Ecto neural progenitor cell (in vitro differentiated cells): ENCODE measurements at regions not wholly inside any gene's neighbourhood (a gene's known extent, or its start where the extent isn't known, plus 50 kb on each side); places are given as distances from the start of the nearest gene placed in this dataset.

Source experiments
- DNase-seq: peaks from one replicate; pipeline ENCODE4 v3.0.0-alpha.2; 2018; ENCODE audit warnings: low spot score

DNA sequence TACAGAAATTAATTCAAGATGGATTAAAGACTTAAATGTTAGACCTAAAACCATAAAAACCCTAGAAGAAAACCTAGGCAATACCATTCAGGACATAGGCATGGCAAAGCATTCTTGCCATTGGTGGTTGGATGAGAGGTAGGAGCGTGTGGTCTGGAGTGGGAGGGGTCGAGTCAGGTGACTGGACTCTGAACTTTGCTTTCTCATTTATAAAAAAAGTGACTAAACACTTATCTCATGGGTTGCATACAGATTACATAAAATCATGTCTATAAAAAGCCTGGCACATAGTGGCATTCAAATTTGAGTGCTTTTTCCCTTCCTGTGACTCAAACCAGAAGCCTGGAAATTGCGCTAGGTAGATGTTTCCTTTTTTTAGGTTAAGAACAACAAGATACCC, 159.7 kb upstream of the SHISA6 start:
- no peak for DNase-seq

DNA sequence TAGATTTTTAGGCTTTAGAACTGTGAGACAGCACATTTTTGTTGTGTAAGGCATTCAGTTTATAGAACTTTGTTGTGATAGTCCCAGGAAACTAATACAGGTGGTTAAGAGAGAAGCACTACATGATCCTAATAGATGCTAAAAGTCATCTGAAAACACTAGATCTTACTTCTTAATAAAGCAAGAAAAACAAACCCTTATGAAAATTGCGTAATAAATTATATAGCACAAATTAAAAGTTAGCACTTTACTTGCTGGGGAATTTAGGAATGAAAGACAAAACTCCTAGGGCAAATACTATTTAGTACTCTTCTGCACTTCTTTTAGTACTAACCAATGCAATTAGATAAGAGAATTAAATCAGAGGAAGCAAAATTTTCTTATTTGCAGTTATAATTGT, 163.3 kb upstream of the SHISA6 start:
- no peak for DNase-seq

DNA sequence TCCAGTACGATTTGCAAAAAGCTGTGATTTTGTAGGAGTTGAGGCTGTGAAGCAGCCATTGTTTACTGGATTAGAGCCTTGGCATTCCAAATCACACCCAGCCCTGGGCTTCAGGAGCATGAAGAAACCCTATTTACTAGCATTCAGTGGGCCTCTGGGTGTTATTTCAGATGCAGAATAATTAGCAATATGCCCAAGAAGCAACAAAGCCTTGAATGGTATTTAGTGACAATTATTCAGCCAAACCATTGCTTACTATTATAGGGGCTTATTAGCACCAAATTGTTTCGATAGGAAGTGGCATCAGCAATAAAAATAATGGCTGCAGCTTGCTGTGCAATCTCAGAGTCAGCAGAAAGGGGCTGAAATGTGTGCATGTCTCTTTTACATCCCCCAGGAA, 166.6 kb upstream of the SHISA6 start:
- DNase-seq: no peak

DNA sequence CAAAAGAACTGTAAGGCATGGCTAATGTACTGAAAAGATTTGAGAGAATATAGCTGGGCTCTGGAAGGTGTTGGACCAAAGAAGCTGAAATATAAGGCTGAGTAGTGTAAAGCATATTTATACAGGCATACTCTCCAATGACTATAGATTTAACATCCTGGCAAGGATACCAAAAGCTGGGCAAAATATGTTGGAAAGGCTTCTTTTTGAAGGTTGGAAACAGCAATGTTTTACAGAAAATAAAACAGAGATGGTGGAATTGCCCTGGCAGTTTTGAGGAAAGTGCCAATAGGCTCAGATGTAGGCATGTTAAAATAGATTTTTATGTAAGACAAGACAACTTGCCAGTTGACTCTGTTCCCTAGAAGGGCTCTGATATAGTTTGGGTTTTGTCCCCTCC, 184.1 kb upstream of the SHISA6 start:
- no peak for DNase-seq

DNA sequence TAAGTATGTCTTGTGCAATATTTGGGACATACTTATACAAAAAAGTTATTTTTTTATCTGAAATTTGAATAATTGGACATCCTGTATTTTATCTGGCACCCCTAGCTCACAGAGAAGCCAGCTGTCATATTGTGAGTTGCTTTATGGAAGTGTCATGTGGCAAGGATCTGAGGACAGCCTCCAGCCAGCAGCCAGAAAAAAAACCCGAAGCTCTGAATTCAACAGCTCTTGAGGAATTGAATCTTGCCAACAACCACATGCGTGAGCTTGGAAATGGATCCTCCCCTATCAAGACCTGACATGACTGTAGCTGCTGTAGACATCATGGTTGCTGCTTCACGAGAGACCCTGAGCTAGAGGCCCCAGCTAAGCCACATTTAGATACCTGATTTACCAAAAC, 187.2 kb upstream of the SHISA6 start:
- DNase-seq: no peak

DNA sequence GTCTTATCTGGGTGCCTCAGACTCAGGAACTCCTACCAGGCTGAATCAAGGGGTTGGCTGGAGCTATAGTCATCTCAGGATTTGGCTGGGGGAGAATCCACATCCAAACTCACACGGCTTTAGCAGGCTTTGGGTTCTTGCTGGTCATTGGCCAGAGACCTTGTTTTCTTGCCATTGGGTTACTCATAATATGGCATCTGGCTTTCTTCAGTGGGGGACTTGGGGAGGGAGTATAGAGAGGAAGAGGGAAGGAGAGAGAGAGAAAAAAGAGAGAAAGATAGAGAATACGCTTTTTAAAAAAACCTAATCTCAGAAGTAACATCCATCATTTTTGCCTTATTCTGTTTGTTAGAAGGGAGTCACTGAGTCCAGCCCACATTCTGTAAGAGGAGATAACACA, 191.5 kb upstream of the SHISA6 start:
- no peak for DNase-seq

DNA sequence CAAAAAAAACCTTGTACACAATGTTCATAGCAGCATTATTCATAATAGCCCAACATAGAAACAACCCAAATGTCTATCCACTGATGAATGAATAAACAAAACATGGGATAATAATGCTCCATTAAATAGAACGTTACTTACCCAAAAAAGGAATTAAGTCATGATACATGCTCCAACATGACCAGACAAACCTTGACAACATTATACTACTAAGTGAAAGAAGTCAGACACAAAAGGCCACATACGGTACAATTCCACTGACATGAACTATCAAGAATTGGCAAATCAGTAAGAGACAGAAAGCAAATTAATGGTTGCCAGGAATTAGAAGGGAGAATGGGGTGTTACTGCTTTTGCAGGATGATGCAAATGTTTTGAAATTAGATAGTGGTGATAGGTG, 193.8 kb upstream of the SHISA6 start:
- DNase-seq: no peak

DNA sequence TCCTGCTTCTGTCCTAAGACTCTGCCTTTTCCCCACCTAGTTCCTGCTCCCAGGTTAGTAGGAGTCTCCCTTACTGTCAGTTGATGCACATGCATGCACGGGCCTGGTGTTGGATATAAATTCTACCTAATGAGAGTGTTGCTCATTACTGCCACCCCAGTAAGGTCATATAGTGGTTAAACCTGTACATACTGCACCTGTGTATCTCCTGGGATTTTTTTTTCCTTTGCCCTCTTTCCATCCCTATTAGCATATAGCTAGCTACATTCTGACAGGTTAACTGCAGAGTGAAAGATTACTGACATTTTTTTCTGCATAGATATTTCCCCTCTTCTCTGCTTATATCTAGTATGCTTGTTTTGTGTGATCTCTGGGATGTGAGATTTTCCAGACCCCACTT, 201.5 kb upstream of the PIRT start:
- no peak for DNase-seq

DNA sequence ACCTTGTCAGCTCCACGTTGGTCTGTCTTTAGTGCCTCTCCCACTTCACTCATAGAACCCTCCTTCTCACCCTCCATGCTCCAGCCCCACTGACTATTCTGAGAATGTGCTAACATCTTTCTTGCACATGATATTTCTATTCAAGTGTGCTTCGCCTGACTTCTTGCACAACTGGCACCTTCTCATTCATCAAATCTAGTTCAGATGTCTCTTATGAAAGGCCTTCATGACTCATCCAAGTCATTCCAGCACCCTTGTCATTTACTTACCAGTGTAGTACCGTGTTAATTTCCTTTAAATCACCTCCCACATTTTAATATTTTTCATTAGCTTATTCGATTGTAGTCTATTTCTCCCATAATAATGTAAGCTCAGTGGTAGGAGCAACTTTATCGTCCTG, 197.8 kb upstream of the PIRT start:
- DNase-seq: no peak

DNA sequence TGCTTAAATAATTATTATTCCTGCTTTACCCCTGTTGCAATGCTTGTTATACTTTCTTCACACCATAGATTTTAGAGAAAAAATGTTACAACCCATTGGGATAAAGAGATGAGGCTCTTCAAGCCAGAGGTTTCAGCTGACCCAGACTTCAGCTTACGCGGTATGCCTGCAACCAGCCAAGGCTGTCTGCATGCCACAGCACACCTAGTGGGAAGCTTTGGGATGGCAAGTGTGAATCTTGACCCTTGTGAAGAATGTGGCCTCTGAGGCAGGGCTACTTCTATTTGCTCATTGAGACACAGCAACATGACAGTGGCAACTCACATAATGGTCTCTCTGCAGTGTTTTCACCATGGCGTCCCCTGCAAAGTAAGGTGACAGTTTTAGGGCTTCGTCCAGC, 193.9 kb upstream of the PIRT start:
- no peak for DNase-seq

DNA sequence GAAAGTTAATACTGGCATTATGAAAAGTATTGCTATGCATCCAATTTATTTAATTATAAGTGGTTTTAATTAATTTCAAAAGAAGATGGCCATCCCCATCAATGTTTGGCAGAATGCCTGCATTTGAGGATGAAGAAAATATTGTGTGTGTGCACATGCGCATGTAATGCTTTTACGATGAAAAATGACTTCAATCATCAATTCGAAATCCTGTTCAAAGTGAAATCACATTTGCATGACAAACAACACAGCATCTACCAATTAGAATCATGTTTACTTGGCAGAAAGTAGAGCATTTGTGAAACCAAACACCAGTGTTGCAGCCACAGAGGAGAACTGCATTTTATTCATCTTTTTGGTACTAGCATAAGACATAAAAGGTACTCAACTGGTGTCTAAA, 191.9 kb upstream of the PIRT start:
- DNase-seq: no peak

DNA sequence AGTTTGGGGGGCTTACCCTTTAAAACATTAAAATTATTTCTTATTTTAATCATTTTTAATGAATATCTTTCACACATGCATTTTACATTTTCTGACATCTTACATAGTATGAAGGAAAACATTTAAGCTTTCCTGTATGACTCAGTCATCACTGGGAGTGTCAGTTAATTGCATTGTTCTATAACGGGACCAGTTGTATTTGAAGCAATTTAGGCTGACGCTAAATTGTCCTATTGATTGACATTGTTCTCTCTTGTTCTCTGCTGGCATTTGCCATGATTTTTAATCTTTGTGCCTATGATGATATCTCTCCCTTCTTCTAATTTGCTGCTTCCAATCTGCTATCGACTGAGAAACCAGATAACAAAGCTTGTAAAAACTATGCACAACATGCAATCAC, 190.5 kb upstream of the PIRT start:
- DNase-seq: no peak

DNA sequence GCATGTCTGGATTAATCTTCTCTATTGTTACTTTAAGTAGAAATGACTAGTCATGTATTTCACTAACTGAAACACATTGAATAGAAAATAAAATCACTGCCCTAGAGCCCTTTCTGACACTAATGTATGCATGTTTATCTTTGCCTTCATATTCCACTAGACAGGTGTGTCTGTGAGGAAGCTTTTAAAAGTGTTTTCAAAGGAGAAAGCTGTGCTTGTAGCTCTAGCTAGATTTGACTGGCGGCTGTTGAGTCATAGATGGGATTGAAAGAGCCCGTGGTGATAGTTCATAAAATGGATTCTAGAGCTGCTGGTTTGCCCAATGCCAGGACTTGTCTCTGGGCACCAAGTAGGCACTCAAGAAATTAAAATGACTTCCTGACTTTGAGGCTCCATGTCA, 189.0 kb upstream of the PIRT start:
- DNase-seq: no peak

DNA sequence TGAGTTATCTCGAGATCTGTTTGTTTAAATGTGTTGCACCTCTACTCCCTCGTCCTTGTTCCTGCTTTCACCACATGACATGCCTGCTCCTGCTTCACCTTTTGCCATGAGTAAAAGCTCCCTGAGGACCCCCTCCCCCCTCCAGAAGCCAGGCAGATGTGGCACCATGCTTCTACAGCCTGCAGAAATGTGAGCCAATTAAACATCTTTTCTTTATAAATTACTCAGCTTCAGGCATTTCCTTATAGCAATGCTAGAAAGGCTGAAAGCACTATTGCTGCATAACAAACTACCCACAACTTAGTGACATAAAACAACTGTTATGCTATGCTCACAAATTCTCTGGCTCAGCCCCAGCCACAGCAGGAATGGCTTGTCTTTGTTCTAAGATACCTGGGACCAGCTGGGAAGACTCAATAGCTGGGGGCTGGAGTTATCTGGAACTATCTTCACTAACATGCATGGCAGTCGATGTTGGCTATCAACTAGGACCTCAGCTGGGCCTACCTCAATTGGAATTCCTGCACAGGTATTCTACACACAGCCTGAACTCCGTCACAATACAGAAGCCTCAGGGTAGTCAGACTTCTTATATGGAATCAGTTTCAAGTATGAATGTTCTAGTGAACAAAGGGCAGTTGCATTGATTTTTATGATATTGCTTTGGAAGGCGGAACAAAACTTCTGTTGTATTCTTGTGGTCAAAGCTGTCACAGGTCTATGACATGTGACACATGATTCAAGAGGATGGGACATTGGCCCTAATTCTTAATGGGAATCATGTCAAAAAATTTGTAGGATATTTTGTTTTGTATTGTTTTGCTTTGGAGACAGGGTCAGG, 186.0 kb upstream of the PIRT start:
- no peak for DNase-seq

DNA sequence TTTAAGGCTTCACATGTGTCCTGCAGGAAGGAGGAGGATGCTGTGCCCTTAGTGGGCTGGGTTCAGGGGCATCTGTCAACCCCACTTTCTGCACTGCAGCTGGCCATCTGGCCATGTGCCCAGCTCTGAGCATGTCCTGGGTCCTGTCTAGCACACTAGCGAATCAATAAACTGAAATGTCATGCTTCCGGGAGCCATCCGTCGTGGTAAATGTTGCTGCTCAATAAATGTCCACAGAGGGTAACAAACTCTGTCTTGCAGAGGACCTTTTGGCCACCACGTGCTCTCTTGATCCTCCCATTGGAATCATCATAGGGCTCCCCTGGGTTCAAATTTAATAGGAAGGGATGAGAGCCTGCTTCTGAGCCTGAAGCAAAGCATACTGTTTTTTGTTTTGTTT, 168.6 kb upstream of the PIRT start:
- no peak for DNase-seq

DNA sequence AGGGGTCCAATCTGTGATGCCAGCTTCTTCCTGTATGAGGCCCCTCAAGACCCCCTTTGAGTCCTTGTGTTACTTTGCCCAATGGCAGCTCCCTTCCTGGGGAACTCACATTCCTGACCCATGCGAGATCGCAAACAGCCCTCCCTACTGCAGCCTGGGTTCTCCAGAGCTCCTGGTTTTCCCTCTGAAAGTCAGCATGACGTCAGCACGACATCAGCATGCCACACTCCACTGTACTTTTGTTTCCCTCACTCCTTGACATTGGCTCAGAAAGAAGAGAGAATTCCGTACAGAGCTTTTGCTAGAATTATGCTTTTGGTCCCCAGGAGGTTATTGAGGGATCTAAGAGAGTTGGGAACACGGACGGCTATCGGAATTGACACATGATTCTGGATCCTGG, 168.1 kb upstream of the PIRT start:
- no peak for DNase-seq

DNA sequence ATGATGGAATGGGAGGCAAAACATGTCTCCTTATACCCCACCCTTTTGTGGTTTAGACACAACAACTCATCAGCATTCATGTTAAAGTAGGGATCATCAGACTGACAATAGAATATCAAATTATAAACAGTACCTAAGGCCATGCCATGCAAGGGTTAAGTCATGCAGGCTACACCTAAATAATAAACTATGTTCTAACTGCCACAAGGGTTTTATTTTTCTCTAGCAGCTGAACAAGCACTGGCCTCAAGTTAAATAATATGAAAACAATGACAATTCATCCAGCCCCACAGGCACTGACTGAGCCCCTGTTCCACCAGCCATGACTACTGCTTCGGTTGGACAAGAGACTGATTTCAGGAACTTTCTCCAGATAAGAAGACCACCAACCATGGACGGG, 164.5 kb upstream of the PIRT start:
- no peak for DNase-seq

DNA sequence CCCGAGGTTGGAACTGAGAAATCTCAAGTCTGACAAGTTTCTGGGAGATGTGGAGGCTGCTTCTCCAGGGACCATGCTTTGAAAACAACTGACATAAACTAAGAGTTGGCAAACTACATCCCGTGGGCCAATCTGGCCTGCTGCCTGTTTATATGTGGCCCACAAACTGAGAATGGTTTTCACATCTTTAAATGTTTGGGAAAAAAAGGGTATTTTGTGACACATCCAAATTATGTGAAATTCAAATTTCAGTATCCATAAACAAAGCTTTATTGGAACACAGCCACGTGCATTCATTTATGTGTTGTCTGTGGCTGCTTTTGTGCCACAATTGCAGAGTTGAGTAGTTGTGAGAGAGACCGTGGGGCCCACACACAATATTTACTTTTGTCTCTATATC, 163.8 kb upstream of the PIRT start:
- no peak for DNase-seq

DNA sequence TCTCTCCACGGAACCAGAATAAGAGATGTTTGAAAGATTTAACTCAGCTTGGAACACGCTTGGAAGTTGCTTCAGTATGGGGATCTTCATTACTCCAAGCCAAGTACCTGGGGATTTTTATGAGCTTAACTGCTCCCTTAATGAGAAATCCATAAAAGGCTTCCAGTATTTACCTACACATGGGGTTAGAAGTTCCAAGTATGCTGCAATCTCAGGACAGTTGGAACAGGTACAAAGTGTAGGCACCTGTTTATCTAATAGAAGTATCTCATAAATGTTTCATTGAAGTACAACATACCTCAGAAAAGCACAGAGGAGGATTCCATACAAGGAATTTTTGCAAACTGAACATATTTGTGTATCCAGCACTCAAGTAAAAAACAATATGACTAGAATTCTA, 161.6 kb upstream of the PIRT start:
- DNase-seq: no peak

DNA sequence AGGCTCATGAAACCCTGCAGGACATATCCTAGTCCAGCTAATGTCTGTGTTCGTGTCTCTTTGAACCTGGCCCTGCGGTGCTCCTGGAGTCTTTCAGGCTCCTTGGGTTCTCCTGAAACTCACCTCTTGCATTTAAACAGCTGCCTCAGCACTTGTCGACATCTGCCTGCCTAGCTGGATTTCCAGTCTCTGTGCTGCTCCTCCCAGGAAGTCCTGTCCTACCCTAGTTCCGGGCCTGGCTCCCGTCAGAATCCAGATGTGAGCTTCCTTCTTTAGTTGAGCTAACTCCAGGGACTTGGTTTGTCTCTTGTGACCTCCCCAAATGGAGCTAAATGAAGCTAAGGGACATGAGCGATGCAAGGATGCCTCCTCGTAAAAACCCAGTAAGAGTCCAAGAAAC, 155.2 kb upstream of the PIRT start:
- no peak for DNase-seq

DNA sequence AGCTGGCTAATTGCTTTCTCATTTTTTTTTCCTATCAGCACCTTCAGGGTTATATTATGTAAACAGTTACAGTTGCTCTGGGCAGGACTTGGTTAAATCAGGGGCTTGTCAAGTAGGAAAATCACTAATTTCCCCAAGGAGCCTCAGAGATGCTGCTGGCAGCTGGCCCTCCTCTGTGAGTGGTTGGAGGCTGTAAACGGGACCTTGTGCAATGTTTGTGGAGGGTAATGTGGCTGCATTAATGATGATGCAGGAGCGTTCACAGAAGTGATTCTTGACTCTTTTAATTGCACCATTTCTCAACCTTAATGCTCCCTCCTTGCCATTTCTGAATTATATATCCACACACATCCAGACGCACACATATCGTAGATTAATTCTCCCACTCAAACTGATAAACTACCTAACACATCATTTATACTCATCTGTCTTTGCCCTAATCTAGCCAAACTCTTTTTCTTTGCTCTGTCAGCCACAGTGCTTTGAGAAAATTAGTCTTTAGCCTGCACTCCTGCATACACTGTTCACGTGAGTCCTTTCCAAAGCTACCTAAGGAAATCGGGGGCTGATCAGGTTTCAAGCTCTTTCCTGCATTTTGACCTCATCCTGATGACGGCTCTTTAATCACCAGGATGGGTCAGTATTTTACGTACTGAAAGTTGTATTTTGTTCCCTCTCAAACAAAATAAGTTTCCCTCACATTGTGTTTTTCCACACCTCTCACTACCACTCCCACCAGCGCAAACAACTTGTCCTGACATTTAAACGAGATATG, 154.4 kb upstream of the PIRT start:
- DNase-seq: no peak

DNA sequence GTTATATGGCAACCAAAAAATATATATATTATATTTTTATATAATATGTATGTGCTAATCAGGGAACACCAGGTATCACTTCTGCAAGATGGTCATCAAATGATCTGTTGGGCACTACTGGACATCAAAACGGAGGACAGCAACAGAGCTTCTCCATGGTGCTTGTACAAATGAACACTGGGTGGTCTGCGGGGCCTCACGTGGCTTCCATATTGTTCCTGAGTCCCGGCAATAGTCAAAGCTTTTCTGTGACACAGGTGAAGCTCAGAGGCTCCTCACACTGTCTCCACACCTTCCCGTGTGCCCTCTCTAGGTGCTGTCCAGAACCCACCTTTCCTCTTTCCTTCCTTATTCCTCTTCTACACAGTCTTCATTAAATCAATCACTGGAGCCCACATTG, 149.9 kb upstream of the PIRT start:
- DNase-seq: peak; percentile 24

DNA sequence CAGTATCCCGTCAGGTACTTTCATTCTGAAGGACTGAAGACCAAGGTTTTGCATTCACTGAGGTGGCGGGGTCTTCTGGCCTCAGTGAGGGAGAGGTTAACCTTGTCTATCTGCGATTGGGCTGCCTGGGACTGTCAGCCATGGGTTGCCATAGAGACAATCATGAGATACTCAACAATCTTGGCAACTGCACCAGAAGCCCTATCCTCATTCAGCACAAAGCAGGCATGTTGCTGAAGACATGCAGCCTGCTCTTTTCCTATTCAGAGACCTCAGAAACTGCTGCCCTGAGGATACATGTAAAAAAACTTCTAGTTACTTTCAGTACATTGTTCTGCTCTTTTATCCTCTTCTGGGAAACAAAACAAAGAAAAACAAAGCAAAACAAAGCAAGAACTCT, 146.3 kb upstream of the PIRT start:
- peak; percentile 26 for DNase-seq

DNA sequence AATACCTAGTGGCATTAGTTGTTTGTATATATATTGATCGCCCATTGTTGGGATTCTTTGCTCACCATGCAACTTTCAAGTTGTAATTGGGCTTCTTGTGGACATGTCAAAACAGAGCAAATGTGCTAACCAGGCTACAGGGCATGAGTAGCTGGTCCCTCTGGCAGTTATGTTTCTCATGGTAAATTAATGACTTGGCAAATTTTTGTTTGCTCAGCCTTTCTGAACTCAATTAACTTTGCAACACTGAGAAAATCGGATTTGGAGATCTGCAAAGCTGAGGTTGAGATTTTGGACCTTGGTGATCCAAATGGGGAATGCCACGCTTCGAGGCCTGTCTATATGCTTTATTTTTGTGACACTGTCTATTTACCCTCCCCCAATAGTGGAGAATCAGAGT, 138.5 kb upstream of the PIRT start:
- DNase-seq: no peak
